ENCODE measurements at regions not wholly inside any gene's neighbourhood (a gene's known extent, or its start where the extent isn't known, plus 50 kb on each side); places are given as distances from the start of the nearest gene placed in this dataset.

GRCh38 chr9:88933607-88934379 lies 57.5 kb upstream of the S1PR3 start:
- no peak for TF ChIP-seq CTCF (IDR thresholded peaks at IDR 0.05; ENCODE audit: low read depth, low read length)
- H3K4me3 ChIP-seq (ENCODE audit: low read depth, low read length), result no peak overlapping the region

GRCh38 chr9:88934876-88935535 lies 56.3 kb upstream of the S1PR3 start:
- no peak overlapping the region for H3K4me3 ChIP-seq (ENCODE audit: low read depth, low read length)
- TF ChIP-seq CTCF (IDR thresholded peaks at IDR 0.05; ENCODE audit: low read depth, low read length), result no peak

GRCh38 chr9:88936132-88936531 lies 55.1 kb upstream of the S1PR3 start:
- no peak overlapping the region for H3K4me3 ChIP-seq (ENCODE audit: low read depth, low read length)
- TF ChIP-seq CTCF (IDR thresholded peaks at IDR 0.05; ENCODE audit: low read depth, low read length), result no peak

GRCh38 chr9:88936668-88937067 lies 54.6 kb upstream of the S1PR3 start:
- no peak for TF ChIP-seq CTCF (IDR thresholded peaks at IDR 0.05; ENCODE audit: low read depth, low read length)
- H3K4me3 ChIP-seq (ENCODE audit: low read depth, low read length), result no peak overlapping the region

- no peak for TF ChIP-seq CTCF (IDR thresholded peaks at IDR 0.05; ENCODE audit: low read depth, low read length)
- no peak overlapping the region for H3K4me3 ChIP-seq (ENCODE audit: low read depth, low read length)
Measured at GRCh38 chr9:88937248-88937647, 54.0 kb upstream of the S1PR3 start.

- TF ChIP-seq CTCF (IDR thresholded peaks at IDR 0.05; ENCODE audit: low read depth, low read length), result no peak
- no peak overlapping the region for H3K4me3 ChIP-seq (ENCODE audit: low read depth, low read length)
Measured at GRCh38 chr9:88938189-88938588, 53.1 kb upstream of the S1PR3 start.

All from WI38 (cell line).